ENCODE measurements at regions not wholly inside any gene's neighbourhood (a gene's known extent, or its start where the extent isn't known, plus 50 kb on each side); places are given as distances from the start of the nearest gene placed in this dataset.

- no peak for TF ChIP-seq CTCF (IDR thresholded peaks at IDR 0.05)
- no peak for TF ChIP-seq POLR2A (IDR thresholded peaks at IDR 0.05)
Observed at GRCh38 chr6:147833607-147834006, 325.1 kb downstream of the SAMD5 start.
